ENCODE measurements at regions not wholly inside any gene's neighbourhood (a gene's known extent, or its start where the extent isn't known, plus 50 kb on each side); places are given as distances from the start of the nearest gene placed in this dataset.

DNA sequence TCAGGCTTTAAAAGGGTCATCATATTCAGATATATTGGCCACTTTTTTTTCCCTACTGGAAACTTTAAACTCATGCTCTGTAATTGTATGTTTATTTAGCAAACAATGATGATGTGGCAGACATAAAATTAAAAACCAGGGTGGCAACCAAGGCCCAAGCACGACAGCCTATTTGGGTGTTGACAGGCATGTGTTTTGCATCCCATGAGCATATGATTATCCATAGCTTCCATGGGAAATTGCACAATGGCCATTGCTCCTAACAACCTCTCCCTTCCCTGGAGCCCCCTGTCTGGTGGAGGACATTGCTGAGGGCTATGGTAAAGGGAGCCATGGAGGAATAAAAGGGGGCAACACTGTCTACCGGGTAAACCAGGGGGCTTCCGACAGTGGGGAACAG lies 134.7 kb downstream of the GAS1 start (continued):
- TF ChIP-seq, protein P1, sequence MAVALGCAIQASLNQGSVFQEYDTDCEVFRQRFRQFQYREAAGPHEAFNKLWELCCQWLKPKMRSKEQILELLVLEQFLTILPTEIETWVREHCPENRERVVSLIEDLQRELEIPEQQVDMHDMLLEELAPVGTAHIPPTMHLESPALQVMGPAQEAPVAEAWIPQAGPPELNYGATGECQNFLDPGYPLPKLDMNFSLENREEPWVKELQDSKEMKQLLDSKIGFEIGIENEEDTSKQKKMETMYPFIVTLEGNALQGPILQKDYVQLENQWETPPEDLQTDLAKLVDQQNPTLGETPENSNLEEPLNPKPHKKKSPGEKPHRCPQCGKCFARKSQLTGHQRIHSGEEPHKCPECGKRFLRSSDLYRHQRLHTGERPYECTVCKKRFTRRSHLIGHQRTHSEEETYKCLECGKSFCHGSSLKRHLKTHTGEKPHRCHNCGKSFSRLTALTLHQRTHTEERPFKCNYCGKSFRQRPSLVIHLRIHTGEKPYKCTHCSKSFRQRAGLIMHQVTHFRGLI (CRISPR knock-in tag; IDR thresholded peaks at IDR 0.05), result no peak
- TF ChIP-seq HNRNPUL1 (IDR thresholded peaks at IDR 0.05; ENCODE audit: low read length), result no peak
- TF ChIP-seq, protein P2, sequence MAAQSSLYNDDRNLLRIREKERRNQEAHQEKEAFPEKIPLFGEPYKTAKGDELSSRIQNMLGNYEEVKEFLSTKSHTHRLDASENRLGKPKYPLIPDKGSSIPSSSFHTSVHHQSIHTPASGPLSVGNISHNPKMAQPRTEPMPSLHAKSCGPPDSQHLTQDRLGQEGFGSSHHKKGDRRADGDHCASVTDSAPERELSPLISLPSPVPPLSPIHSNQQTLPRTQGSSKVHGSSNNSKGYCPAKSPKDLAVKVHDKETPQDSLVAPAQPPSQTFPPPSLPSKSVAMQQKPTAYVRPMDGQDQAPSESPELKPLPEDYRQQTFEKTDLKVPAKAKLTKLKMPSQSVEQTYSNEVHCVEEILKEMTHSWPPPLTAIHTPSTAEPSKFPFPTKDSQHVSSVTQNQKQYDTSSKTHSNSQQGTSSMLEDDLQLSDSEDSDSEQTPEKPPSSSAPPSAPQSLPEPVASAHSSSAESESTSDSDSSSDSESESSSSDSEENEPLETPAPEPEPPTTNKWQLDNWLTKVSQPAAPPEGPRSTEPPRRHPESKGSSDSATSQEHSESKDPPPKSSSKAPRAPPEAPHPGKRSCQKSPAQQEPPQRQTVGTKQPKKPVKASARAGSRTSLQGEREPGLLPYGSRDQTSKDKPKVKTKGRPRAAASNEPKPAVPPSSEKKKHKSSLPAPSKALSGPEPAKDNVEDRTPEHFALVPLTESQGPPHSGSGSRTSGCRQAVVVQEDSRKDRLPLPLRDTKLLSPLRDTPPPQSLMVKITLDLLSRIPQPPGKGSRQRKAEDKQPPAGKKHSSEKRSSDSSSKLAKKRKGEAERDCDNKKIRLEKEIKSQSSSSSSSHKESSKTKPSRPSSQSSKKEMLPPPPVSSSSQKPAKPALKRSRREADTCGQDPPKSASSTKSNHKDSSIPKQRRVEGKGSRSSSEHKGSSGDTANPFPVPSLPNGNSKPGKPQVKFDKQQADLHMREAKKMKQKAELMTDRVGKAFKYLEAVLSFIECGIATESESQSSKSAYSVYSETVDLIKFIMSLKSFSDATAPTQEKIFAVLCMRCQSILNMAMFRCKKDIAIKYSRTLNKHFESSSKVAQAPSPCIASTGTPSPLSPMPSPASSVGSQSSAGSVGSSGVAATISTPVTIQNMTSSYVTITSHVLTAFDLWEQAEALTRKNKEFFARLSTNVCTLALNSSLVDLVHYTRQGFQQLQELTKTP (IDR thresholded peaks at IDR 0.05; ENCODE audit: low read depth in 1 of 2, partially characterized antibody in 2 of 2), result no peak
- no peak for TF ChIP-seq C11orf30 (IDR thresholded peaks at IDR 0.05; ENCODE audit: low read depth)
- no peak for TF ChIP-seq ZNF561 (CRISPR knock-in tag; conservative IDR thresholded peaks at IDR 0.05)
- no peak for TF ChIP-seq LARP7 (IDR thresholded peaks at IDR 0.05)
- TF ChIP-seq CCNT2 (IDR thresholded peaks at IDR 0.05; ENCODE audit: borderline replicate concordance, extremely low read depth, insufficient read length, low read depth, low read length), result no peak
- TF ChIP-seq, protein P3, sequence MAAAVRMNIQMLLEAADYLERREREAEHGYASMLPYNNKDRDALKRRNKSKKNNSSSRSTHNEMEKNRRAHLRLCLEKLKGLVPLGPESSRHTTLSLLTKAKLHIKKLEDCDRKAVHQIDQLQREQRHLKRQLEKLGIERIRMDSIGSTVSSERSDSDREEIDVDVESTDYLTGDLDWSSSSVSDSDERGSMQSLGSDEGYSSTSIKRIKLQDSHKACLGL (CRISPR knock-in tag; IDR thresholded peaks at IDR 0.05; ENCODE audit: borderline replicate concordance, poor library complexity, severe bottlenecking), result no peak
- TF ChIP-seq MCM3 (IDR thresholded peaks at IDR 0.05), result no peak
- TF ChIP-seq RBM39 (optimal IDR thresholded peaks at IDR 0.05; ENCODE audit: low read depth, low read length), result no peak

Data from K562 (cell line).